HG03520 (cell line): ENCODE measurements at regions not wholly inside any gene's neighbourhood (a gene's known extent, or its start where the extent isn't known, plus 50 kb on each side); places are given as distances from the start of the nearest gene placed in this dataset.
A peak's percentile ranks its signal among the peaks of the same experiment; 100 is the strongest.
"Not testable (repeated sequence)": the region's sequence is repeated elsewhere in the genome, so short reads cannot be mapped to it uniquely, and the experiment has no call there.

Experiments used
- ATAC-seq: cut with Tn5 transposase; IDR thresholded peaks from one replicate; pipeline ENCODE4 v1.9.1; 2021; ENCODE audit warnings: mild to moderate bottlenecking, moderate library complexity; ENCODE audit not compliant: unreplicated experiment

GRCh38 chr9:102035929-102036328, 297.5 kb upstream of the GRIN3A start:
- ATAC-seq, result peak; percentile 73

- ATAC-seq, result no peak
Measured at GRCh38 chr9:102032614-102033013, 294.2 kb upstream of the GRIN3A start.

GRCh38 chr9:102000956-102001355, 262.5 kb upstream of the GRIN3A start:
- ATAC-seq, result no peak

DNA sequence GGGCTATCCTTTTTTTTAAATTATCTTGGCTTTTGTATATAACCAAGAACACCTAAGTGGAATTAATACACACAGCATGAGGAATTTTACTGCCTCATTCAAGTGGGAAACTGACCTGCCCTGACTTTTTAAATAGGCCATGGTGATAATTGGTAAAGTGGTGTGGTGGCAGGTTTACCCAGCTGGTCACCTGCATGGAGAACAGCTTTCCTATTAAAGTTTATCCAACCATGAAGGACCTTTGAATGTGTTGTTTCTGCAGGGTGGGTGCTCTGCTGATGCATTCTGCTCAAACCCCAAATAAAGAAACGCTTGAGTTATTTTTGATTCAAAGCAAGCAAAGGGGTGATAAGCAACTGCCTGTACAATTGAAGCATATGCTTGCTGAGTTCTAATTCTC, 261.0 kb upstream of the GRIN3A start:
- no peak for ATAC-seq

DNA sequence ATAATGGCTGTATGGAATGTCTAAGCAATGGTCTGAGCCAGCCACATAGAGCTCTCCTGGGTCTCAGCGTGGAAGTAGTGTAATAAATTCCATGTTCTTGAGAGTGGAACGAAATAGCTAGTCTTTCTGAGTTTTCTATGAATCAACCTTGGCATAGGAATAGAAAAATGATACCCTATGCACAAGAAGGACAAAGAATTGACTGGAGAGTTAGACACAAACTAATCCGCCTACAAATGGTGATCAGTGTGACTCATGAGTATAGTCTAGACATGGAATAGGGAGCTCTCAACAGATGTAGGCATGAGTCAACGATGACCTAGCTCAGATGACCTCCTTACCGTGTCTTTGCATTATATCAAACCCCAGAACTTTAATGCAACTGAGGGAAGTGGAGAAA, 256.8 kb upstream of the GRIN3A start:
- no peak for ATAC-seq

GRCh38 chr9:101993771-101994170, 255.3 kb upstream of the GRIN3A start:
- no peak for ATAC-seq

- no peak for ATAC-seq
Measured at GRCh38 chr9:101991926-101992325, 253.5 kb upstream of the GRIN3A start.

DNA sequence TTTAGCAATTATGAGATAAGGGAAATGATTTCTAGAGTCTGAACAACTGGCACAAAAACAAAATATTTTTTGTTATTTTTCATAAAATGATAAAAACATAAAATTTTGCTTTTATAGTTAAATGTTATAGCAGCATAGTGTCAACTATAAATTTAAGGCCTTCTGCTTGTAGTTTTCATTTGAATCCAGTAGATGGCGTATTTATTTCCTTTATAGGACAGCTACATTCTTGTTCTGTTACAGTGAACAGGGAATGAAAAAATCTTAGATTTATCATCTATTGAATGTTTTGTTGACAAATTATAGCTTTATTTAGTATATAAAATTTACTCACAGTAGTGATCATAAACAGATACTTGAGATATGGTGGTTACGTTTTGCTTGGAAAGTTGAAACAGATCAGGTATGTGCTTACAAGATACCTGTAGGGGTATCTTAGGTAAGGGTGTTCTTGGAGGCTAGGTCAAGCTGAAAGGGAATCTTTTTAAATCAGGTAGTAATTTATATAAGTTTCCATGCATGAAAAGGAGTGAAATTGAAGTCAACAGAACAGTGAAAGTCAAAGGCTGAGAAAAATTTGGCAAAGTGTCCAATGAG, 239.3 kb upstream of the GRIN3A start:
- ATAC-seq, result peak; percentile 78

DNA sequence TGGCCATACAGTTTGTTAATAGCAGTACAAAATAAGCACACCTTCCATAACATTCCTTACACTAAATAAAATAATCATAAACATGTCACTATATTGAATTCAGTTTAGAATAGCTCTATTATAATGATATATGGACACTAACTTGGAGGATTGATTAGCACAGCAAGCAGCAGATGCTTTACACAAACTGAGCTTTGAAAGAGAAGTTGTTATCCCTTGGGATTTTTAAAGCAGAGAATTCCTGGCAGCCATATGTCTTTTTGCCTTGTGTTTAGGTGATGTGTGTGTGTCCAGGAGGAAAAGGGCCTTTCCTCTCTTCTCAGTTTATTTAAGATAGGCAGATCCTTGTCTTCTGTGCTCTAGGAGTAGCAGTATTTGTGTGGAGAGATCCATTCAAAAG, 232.2 kb upstream of the GRIN3A start:
- no peak for ATAC-seq

DNA sequence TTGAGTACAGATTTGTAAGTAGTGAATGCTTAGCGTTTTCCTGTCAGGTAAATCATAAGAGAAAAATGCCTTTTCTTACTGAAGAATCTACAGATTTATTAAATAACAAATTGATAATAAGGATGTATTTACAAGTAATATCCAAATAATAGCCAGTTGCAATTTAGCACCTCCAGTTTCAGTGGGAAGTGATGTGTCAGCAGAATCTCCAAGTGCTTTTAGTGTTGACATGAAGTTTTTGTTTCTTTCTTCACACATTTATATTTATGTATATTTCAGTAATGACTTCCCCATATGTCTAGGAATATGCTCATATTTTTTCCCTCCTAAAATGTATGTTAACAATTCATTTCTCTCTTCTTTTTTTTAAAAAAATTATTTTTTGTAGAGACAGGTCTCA, 229.9 kb upstream of the GRIN3A start:
- ATAC-seq, result no peak

DNA sequence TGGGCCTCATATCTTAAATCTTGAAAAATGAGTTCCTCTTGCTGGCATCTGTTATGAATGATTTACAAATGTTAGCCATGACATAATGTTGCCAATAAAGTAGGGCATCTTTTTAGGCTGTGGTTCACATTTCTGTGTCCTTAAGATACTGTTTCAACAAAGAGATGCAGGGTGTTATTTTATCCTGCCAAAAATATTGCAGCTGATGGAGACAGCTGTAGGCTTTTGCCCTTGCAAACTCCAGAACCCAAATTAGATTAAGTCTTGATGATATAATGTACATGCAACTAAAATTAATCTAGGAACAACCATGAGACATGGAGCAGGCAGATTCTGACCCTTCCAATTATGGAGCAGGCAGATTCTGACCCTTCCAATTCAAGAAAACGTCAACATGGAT, 228.2 kb upstream of the GRIN3A start:
- no peak for ATAC-seq

- no peak for ATAC-seq
Measured at GRCh38 chr9:101957705-101958104, 219.3 kb upstream of the GRIN3A start.

- no peak for ATAC-seq
Measured at GRCh38 chr9:101951598-101951997, 213.2 kb upstream of the GRIN3A start.

DNA sequence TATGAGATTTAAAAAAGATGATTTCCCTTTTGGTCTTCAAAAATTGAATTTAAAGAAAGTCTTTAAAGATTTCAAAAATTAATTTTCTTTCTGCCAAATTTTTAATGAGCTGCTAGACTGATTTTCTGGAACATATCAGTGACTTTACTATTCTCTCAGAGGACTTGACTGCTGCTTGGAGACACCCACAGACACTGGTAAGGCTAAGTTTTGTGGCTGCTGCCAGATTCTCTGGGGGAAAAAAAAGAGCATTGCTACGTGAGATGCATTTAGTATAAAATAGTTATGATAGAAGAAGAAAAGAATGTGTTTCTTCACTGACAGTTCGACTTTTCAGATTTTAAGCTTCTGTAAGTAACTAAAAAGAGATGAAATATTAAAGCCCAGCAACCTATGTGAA, 193.3 kb upstream of the GRIN3A start:
- no peak for ATAC-seq

DNA sequence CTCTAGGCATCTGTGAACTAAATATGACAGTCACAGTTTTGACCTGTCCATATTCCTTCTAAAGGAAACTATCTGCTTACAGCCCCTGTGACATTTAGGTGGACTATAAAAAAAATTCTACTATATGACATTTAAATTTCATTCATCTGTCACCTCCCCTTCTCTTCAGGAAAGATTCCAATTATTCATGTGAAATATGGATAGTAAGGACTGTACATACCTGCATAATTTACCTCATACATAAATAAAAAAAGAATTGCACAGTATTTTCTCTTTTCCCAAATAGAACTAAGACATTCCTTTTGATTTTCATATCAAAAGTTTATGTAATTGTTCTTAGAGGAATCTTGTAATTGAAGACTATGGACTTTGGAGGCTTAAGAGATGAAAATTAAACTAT, 192.3 kb upstream of the GRIN3A start:
- no peak for ATAC-seq

- ATAC-seq, result no peak
Measured at GRCh38 chr9:101925498-101925897, 187.1 kb upstream of the GRIN3A start.

DNA sequence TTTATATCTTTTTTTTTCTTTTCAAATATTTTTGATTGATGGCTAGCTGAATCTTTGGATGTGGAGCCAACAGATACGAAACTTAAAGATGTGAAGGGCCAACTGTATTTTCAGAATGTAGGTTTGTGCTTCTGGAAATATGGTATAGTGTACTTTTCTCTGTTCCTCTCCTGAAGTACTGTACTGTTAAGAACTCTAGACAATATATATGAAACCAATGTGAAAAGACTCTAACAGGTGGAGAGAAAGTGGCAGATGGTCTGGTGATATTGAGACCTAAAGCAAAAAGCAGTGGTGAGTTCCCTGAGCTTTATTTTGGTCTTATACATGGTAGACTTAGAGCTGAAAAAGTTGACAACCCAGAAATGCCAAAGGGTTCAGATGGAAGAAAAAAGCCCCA, 185.0 kb upstream of the GRIN3A start:
- ATAC-seq, result no peak

GRCh38 chr9:101916948-101917347, 178.5 kb upstream of the GRIN3A start:
- not testable (repeated sequence) for ATAC-seq

- ATAC-seq, result no peak
Measured at GRCh38 chr9:101915482-101915881, 177.0 kb upstream of the GRIN3A start.

GRCh38 chr9:101912698-101913097, 174.3 kb upstream of the GRIN3A start:
- ATAC-seq, result no peak

DNA sequence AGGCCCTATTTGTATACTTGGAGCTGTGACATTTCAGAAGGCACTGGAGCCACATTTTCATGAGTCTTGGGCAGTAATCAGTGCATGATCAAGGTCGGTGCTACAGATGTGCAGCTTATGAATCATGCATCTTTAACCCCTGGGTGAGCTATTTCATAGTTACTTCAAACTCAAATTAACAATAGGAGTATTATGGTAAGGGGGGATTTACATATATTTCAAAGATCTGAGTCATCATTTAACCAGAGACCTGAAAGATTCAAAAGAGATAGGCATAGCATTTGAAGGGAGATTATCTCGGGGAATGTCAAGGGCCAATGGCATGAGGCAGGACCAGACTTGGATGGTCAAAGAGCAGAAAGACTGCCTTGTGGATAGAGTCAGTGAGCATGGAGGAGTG, 169.0 kb upstream of the GRIN3A start:
- ATAC-seq, result no peak

- ATAC-seq, result no peak
Measured at GRCh38 chr9:101904845-101905244, 166.4 kb upstream of the GRIN3A start.

GRCh38 chr9:101902051-101902450, 163.6 kb upstream of the GRIN3A start:
- no peak for ATAC-seq

DNA sequence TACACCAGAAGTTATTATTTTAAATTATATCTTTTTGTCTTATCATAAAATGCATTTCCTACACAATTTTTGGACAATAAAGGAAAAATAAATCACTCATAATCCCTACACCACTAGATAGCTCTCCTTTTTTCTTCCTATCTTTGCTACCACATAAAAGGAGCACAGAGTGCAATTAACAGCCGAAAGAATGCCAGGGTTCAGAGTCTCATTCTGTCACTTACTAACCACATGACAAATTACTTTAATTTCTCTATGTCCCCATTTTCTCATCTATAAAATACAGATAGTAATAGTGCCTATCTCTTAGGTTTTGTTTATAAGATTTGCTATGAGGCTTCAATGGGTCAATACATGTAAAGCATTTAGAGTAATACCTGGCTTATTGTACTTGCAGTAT, 158.7 kb upstream of the GRIN3A start:
- ATAC-seq, result no peak
